Right kidney (tissue), 1 donor: ENCODE measurements at regions not wholly inside any gene's neighbourhood (a gene's known extent, or its start where the extent isn't known, plus 50 kb on each side); places are given as distances from the start of the nearest gene placed in this dataset.

Experiments used
- DNase-seq: peaks from one replicate; pipeline ENCODE4 v3.0.0-alpha.2; 2016

DNA sequence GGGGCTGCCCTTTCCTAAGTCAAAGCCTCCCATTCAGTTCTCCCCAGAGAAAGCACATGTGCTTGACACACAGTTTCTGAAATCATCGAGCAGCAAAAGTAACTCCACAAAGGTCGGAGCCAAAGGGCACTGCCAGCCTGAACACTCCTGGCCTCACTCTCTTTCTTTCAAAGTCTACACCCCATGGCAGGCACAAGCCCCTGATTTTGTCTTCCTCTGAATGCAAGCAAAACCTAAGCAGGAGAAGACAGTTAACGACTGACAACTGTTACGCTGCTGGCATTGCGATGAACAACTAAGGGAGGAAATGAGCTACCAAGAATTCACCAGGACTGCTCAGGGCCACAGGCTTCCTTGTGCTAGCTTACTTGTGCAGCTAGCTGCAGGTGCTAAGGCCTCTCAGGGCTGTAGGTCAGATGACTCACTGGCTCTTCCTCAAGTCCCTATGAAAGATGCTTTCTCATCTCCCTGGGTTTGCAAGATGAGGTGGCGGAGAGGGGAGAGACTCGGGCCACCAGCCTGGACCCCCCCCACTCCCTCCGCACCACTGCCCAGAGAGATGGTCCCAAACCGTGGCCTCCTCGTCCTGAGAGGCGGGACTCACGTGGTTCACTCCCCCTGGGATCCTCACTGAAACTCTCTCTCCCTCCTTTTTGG lies 208.2 kb downstream of the DLL1 start:
- DNase-seq, result no peak

- no peak for DNase-seq
Measured at GRCh38 chr6:170082067-170082466, 208.8 kb downstream of the DLL1 start.

DNA sequence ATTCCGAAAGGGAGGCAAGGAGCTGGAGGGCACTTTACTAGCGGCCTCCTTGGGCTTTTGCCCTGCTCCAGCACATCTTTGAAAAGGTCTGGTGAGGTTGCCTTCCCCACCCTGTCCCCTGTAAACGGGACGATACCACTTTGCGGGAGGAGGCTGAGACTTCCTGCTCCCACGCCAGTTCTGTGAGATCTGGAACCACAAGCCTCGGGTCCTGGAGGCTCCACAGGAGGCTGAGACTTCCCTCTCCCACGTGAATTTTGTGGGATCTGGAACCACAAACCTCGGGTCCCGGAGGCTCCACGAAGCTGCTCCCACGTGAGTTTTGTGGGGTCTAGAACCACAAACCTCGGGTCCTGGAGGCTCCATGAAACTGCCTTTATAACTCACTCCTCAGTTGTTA lies 209.3 kb downstream of the DLL1 start:
- DNase-seq, result no peak

DNA sequence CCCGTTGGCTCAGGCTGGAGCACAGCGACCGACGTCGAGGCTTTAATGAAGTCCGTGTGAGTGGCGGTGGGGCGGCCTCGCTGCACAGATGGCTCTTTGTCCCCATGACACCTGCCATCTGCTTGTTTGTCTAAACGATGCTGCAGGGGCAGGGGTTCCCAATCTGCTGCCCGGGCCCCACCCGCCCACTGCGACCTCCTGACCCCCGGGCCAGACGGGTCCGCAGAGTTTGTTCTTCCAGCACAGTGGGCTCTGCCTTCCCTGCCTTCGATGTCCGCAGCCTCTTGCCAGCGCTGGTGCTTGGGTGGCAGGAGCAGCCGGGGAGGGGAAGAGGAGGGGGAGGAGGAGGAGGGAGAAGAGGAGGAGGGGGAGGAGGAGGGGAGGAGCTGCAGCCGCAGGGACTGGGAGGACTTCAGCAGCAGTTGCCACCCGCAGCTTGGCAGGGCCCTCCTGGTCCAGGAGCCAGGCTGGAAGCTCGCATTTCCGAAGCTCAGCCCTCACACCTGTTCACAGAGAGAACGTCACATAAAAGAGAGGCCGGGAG lies 210.0 kb downstream of the DLL1 start:
- DNase-seq, result no peak

DNA sequence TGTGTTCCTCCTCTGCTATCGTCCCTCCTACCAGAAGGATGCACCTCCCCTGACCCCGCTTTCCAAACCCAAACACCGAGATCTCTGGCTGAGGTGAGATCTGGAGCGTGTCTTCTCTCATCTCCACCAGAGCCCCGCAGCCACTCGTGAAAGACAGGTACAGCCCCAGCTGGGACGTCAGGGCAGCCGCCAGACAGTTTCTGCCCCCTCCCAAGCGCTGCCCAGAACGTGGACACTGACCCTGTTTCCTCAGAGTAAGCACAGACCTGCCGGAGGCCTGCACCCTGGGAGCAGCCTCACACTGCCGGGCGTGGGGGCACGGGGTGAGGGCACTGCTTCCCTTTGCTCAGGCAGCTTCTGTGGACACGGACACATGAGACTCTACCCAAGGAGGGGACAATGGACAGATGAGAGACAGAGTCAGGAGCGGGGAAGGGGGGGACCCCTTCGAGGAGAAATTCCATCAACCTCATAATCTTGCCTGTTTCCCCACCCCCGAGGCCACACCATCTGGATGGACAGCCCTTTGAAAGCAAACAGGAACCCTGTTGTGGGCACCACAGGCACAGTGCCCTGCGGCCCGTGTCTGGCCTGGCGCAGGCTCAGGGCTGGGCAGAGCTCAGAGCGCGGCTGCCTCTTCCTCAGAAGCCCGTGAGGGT lies 210.6 kb downstream of the DLL1 start:
- DNase-seq, result no peak

DNA sequence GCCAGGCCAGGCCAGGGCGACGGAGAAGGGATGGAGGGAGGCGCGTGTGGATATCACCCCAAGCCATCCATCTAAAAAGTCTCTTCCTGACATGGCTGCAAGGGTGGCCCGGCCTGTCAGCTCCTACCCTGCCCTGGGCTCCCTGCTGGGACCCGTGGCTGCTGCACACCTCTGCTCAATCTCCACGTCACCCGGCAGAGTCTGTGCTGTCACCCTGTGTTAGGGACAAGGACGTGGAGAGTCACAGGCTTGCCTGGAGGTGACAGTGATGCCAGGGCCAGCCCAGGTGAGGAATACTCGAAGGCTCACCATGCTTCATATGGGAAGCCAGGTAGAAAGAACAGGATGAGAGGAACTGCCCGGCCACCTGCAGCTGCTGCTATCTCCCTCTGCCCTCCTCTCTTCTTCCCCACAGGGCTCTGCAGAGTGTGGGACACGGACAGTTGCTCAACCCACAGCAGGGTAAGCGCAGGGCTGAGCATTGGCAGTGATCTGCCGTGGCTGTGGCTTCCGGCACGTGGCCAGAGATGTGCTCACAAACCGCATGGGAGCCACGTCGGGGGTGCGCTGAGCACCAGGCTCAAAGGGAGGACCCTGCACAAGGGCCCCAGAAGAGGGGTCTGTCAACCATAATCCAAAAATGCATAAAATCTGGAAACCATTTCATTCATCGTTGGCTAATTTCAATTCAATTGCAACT lies 214.3 kb downstream of the DLL1 start:
- DNase-seq, result no peak

DNA sequence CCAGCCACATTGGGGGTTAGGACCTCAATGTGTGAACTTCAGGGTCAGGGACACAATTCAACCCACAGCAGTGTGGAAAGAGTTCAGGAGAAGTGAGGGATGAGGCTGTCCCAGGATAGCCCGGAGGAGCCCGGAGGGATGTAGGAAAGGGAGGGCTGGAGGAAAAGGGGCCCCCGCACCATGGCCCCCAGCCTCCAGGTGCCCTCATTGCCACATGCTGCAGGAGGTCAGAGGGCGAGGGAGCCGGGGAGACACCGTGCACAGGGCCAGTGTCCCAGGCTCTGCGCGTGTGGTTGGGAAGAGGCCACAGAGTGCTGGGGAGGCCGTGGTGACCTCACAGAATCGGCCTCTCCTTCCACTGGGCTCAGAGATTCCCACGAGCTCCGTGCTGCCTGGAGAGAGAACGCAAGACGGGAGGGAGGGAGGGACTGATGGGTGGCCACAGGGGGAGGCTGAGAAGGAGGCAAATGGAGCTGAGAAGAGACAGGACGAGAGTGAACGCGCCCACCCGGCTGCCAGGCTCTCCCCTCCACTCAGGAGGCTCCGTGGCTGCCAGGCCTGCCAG lies 215.1 kb downstream of the DLL1 start:
- DNase-seq, result no peak

DNA sequence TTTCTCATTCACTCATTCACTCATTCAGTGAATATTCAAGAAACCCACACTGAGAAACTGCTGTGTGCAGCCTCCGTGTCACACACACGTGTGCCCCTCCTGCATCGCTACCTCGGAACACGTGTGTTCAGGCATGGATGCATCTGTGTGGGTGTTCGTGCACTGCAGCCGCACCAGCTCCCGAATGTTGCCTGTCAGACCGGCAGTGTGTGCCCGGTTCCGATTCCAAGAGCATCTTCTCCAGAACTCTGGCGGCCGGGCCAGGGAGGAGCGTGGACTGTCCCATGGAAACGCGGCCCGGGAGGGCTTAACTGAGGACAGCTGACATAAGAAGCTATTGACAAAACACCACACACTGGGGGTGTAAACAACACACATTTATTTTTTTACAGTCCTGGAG lies 216.0 kb downstream of the DLL1 start:
- no peak for DNase-seq

GRCh38 chr6:170074435-170074834 lies 216.4 kb downstream of the DLL1 start:
- no peak for DNase-seq

DNA sequence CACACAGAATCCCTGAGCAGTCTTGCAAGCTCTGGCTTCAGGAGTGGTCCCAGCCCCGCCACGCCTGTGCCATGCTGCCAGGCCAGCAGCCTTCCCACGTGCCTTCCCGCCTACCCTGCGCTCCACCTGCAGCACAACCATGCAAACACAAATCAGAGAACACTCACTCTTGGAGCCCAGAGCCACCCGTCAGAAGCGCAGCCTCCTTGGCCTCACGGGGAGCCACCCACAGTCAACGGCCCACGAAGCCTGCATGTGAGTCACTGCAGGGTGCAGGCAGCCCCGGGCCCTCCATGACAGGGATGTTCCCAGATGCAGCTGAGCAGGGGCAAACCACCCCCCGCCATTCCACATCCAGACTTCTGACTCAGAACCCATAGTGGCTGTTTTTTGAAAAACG lies 217.0 kb downstream of the DLL1 start:
- DNase-seq, result no peak

DNA sequence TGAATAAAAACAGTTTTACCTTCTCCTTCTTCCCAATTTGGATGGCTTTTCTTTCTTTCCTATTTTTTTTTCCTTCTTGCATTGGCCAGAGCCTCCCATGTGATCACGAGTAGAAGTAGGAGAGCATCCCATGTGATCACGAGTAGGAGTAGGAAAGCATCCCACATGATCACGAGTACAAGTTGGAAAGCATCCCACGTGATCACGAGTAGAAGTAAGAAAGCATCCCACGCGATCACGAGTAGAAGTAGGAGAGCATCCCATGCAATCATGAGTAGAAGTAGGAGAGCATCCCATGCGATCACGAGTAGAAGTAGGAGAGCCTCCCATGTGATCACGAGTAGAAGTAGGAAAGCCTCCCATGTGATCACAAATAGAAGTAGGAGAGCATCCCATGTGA lies 218.6 kb downstream of the DLL1 start:
- DNase-seq, result no peak

DNA sequence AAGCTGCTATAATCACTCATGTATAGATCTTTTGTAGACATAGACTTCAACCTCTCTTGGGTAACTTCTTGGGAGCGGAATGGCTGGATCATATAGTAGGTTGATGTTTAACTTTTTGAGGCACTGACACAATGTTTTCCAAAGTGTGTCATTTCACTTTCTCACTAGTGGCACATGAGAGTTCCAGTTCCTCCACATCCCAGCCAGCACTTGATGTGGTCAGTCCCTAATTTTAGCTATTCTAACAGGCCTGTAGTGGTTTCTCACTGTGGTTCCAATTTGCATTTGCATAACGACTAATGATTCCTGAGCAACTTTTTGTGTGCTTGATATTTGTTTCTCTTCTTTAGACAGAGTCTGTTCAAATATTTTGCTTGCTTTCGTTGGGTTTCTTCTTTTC lies 221.3 kb downstream of the DLL1 start:
- DNase-seq, result no peak

DNA sequence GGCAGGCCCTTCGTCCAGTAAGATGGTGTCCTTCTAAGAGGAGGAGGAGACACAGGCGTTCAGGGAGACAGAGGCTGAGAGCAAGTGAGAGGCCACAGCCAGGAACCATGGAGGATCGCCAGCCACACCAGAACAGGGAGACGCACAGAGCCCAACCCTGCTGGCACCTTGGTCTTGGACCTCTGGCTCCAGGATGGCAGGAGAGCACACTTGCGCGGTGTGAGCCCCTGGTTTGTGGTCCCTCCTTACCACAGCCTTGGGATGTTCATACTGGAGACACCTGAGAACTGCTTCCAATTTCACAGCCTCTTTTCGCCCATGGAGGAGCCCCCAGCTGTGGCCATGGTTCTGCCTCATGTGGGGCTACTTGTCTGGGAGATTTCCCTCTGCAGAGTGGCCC lies 222.4 kb downstream of the DLL1 start:
- DNase-seq, result no peak

DNA sequence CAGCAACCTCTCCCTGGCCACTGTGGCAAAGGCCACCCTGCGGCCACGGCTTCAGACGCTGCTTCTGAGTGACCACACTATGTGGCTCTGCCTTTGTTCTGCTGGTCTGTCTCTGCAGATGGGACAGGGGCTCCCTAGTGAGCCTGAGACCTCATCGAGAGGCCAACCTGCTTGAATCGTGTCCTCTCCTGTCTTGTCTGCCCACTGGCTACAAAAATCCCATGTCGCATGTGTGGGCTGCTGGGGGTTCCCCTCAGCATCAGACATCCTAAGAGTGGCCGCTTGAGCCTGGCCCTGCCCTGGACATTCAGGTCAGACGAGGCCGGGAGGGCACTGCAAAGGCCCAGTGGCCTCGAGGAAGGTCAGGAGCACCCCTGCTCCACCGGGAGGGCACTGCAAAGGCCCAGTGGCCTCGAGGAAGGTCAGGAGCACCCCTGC lies 222.9 kb downstream of the DLL1 start:
- no peak for DNase-seq

DNA sequence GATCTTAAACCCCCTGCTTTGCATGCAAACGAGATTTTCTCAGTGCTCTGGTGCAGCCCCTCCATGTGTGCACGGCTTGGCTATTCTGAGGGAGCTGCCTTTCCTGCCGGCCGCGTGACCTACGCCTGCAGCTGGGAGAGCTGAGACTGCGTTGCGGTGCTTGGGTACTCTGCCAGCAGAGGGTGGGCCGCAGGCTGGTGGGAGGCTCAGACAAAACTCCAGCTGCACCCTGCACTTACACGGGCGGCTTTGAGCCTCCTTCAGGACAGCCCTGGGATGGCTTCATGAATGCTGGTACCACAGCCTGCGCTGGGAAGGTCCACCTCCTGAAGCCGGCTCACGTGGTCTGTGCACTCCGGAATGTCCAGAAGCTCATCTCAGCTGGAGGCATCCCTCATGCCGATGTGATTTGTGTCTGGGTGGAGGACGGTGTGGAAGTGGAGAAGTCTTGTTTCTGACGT lies 223.7 kb downstream of the DLL1 start:
- DNase-seq, result peak; percentile 41

DNA sequence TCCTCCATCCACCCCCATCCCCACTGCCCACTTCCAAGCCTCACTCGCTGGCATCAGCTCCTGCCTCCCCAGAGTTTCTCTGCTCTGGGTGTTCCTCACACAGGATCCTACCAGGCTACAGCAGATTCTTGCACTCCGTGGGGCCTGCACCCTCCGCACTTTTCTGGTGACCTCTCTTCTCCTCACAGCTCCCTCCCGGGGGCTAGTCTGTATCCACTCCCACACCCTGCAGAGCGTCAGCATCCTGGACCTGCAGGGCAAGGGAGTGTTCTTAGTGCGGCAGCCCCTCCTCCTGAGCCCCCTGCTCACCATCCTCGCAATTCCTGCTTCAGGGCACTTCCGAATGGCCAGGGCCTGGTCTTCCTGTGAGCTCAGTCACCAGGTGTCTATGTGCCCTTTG lies 224.2 kb downstream of the DLL1 start:
- DNase-seq, result no peak

GRCh38 chr6:170063851-170064602 lies 226.9 kb downstream of the DLL1 start:
- no peak for DNase-seq

DNA sequence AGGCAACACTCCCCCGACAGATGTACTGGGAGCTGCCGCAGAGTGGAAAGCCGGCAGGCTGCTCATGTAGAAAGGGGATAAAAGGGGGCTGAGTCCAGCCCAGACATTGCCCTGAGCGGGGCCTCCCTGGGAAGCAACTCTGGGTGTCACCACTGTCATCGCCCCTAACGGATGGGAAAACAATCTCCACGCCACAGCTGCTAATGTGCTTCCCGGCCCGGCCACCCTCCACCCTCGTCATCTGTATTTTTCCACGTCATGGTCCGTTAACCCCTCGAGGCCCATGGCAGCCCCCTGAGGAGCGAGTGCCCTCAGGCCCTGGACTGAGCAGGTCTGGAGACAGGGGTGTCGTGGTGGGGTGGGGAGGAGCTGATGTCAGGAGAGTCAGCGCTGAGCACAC lies 227.4 kb downstream of the DLL1 start:
- peak; percentile 30 for DNase-seq

DNA sequence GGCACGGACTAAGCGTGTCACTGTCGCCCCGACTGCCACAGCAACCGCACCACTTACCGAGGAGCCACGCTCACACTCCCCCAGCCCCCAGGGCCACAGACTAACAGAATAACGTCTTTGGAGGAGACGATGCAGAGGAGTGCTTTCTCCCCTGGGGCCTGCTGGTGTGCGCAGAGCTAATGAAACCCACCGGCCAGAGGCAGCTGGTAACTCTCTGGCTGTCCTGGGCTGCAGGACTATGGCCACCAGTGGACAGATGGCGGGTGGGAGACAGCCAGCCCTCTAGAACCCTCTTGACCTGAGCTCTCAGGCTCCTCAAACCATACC lies 228.0 kb downstream of the DLL1 start:
- no peak for DNase-seq

DNA sequence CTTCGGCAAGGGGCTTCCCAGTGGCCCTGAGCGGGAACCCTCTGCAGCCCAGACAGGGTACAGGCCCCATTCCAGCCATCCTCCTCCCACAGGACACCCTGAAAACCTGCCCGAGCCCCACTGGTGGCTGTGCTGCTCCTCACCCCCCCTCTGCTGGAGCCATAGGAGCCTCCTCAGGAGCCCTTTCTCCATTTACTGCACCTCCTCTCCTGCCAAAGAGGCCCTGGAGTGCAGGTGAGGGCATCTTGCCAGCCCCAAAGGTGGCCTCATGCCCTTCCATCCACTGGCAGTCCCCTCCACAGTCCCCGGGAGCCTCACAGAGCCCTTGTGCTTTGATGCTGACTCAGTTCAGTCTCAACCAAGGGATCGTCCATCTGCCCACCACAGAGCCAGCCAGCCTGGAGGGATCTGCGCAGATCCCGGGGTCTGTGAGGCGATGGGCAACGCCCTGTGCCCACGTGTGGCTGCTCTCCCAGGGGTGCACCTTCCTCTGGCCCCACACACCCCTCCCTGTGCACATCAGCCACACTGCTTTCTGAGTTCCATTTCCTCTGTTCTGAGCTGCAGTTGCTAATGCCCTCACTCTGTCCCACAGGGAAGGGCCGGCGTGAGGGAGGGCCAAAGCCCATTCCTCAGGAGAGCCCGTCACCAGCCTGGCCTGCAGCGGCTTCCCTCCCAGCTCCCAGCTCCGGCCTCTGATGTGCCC lies 228.5 kb downstream of the DLL1 start:
- DNase-seq, result no peak

GRCh38 chr6:170058878-170059485 lies 231.9 kb downstream of the DLL1 start:
- DNase-seq, result no peak
